Suppressor macrophage (primary cell): ENCODE measurements at regions not wholly inside any gene's neighbourhood (a gene's known extent, or its start where the extent isn't known, plus 50 kb on each side); places are given as distances from the start of the nearest gene placed in this dataset.
A peak's percentile ranks its signal among the peaks of the same experiment; 100 is the strongest.
"Not testable (repeated sequence)": the region's sequence is repeated elsewhere in the genome, so short reads cannot be mapped to it uniquely, and the experiment has no call there.

Experiments
- DNase-seq, 4 experiments: peaks; one replicate each; pipeline ENCODE4 v3.0.0-alpha.2; 2020 to 2022

DNA sequence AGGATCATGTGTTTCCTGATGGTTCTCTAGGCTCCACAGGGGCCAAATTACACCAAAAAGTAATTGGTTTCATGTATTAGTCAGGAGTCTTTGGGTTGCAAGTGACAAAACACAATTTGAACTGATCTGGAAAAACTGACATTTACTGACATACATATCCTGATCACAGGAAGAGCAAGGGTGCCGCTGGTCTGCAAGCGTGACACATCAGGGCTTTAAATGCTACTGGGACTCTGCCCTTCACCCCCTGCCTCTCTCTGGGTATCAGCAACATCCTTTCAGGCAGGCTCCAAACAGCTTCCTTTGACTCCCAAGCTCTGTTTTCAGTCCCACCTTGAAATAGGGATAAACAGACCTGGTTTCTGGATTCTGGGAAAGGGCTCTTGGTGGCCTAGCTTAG lies 197.5 kb downstream of the PALM2AKAP2 start:
- no peak for DNase-seq

DNA sequence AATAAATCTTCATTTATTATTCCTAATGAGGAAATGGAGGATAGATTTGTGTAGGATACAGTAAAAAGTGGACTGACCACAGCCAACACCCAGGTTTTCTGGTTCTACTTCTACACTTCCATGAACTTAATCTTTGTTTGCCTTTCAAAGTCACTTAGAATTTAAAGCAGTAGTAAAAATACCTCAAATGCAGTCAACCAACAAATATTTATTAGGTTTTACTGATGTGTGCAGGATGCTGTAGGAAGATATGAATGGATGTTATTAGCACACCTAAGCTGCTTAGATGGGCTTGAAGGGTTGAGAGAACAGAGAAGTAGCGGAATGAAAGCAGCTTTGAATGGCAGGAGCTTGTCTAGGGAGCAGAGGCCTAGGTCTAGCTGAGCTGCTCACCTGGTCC lies 201.1 kb downstream of the PALM2AKAP2 start:
- DNase-seq, result no peak

DNA sequence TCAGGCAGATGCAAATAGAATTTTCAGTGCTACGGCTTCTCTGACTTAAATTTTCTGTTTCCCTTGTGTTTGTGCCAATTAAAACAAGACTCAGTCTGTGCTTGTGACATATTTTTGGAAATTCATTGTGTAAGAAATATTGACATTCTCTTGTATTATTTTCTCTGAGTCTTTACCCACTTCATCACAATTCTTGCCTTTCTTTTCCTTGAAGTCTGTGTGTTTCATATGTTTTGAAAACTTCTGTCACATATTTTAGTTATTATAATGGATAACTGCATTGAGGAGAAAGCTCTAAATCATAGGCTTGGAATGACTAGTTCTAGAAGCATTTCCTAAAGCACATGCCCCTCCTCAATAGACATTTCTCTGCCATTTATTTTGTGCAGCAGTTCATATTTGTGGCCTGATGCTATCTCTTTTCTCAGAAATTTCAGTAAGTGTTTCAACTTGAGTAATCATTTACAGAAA lies 206.6 kb downstream of the PALM2AKAP2 start:
- no peak for DNase-seq

DNA sequence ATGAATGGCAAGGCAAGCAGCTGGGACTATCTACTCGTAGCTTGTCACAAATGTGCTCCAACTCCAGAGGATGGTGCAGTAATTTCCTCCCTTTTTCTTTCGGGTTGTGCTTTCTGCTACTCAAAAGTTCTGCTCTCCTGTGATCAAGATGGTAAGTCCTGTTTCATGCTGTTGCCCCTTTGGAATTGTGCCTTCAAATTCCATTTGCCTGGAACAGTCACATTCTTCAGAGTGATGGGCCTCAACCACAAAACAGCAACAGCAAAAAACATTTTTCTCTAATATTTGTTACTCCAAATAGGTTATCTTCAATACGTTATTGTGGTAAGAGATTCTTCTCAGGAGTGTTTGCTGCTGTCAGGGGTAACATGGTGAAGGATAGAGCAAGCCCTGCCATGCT lies 209.3 kb downstream of the PALM2AKAP2 start:
- DNase-seq, result no peak

DNA sequence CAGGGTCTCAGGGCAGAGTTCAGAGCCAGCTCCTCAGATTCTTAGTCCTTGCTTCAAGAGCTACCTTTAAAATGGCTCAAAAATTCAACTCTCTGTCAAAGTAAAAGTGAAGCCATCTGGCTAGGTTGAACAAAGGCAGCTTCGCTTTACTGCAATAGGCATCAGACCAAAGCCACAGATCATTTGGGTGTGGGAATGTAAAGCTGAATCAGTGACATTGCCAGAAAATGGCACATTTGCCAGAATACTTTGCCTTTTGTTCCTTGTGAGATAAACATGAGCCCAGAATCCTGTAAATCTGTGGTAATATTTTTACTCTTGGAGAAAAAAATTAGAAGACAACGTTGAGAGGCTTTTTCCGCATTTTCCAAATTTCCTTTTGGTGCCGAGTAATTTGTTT lies 210.5 kb downstream of the PALM2AKAP2 start:
- no peak for DNase-seq

DNA sequence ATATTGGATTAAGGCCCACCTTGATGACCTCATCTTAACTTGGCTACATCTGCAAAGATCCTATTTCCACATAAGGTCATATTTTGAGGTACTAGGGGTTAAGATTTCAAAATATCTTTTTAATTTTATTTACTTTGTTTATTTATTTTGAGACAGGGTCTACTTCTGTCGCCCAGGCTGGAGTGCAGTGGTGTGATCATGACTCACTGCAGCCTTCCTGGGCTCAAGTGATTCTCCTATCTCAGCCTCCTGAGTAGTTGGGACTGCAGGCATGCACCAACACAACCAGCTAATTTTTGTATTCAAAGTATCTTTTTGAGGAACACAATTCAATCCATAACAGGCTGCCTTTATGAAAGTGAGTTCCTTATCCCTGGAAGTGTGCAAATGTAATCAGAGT lies 212.3 kb downstream of the PALM2AKAP2 start:
- DNase-seq, result no peak

DNA sequence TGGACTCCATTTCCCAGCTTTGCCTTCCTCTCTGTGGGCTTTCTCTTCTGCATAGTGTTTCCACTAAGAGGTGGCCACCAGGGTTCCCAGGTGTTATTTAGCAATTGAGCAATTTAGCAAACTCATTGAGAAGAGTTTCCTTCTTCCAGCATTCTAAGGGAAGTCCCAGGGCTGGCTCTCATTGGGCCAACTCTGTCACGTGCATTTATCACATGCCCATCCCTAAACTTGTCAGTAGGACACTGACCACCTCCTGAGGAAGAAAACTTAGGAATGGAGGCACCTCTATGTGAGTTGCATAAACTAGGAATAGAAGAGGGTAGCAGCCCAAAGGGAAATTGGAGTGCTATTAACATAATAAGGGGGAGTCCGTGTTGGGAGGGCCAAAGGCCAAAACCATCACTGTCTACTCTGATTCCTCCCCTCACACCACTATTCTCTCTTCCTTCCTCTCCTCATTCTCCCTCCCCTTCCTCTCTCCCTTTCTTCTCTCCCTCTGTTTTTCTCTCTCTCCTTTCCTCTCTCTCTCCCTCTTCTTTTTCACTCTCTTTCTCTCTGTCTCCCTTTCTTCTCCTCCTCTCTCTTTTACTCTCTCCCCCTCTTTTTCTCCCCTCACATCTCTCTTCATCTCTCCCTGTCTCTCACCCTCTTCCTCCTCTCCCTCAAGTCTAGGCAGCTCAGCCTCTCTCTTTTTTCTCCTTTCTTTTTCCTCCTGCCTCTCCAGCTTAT lies 213.4 kb downstream of the PALM2AKAP2 start:
- DNase-seq, result no peak

DNA sequence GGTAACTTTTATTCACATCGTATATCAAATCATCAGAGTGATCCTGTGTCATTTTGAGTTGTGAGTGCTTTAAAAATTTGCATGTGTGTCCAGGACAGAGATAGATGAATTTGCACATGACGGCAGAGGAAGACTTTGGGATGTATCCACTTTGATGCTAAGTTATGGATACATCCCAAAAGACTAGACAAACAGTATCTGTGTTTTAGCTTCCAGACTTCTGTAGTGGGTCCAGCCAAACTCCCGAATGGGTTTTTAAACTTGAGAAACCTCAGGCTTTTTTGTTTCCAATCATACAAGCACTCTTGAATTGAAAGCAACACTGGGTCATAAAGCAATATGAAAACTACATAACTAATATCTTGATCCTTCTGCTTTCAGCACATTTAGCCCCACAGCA lies 213.8 kb downstream of the C9orf152 start:
- DNase-seq, result no peak

DNA sequence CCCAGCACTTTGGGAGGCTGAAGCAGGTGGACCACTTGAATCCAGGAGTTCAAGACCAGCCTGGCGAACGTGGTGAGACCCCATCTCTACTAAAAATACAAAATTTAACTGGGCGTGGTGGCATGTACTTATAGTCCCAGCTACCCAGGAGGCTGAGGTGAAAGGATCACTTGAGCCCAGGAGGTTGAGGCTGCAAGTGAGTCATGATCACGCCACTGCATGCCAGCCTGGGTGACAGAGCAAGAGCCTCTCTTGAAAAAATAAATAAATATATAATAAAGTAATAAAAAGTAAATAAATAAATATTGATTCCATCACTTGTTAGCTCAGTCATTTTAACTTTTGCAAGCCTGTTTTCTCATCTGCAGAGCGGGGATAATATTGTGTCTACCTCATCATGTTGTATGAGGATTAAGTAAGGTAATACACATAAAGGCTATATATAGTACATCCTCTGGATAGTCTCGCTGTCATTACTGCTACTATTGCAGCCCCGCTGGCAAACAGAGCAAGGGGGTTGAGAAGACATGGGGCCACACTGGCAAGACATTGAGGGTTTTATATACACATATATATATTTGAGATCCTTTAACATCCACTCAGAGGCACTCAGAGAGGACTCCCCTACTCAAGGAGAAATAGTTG lies 210.9 kb downstream of the C9orf152 start:
- no peak for DNase-seq

DNA sequence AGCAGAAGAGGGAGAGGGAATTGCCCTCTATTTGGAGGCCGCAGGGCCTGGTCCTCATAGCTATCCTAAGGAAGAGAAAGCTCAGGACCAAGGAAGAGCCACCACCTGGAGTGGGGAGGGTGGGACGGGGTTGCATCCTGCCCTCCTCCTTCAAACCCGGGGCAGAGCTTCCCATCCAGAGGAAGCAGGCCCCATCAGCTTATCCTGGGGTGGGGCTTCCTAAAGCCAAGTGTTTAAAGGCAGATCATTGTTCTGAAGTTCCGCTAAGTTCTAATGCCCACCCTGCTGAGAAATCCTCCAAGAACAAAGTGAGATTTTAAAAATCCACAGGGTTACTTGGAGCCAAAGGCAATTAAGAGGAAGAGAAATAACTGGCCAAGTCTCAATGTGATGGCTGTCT lies 210.3 kb downstream of the C9orf152 start:
- no peak for DNase-seq

DNA sequence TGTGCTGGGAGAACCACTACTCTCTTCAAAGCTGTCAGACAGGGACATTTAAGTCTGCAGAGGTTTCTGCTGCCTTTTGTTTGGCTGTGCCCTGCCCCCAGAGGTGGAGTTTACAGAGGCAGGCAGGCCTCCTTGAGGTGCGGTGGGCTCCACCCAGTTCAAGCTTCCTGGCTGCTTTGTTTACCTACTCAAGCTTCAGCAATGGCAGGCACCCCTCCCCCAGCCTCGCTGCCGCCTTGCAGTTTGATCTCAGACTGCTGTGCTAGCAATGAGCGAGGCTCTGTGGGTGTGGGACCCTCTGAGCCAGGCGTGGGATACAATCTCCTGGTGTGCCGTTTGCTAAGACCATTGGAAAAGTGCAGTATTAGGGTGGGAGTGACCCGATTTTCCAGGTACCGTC lies 202.4 kb downstream of the C9orf152 start:
- DNase-seq, result not testable (repeated sequence)

DNA sequence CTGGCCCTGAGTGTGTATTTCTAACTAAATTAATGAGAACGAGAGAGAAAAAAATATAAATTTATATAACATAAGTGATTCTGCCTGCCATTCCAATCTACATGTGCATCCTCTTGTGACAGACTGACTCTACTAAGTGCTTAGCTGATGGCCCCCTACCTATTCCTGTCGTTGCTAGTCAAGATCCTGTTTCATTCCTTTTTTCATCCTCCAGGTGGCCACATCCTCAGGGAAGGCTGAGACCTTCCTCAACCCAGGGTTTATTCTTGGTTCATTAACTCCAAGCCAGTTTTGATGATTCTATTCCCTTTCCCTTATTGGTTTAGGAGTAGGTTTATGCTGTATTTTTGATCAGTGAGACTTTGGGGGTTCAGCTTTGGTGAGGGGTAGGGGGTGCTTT lies 201.3 kb downstream of the C9orf152 start:
- DNase-seq, result no peak

DNA sequence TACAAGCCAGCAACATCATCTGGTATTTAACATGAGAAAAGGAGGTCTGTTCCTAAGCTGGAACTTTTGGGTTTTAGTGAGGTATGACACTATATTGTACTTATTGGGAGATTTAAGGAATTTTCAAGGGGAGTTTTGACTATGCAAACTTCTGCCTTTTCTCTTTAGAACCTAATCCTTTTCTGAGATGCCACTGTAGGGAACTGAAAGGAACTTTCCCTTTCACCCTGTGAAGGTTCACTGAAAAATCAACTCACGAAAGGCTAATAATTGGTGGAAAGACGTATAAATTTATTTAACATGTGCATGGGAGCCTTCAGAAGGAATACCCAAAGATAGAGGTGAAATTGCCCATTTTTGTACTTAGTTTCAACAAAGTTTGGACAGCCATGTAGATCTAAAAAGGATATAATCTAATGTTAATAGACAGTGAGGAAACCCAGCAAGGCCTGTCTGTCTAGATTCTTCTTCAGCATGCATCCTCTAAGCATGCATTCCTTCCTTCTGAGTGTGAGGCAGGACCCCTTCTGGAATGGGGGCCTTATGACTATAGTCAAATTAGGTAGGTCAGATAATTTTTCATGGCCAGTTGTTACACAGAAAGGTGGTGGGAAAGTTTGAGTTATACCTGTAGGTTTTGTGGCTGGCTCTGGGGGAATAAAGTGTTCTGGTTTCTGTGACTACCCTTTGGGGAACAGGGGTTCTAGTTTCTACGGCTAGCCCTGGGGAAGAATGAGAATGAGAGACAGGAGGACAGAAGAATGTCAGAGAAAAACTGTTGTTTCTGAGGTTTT lies 200.3 kb downstream of the C9orf152 start:
- no peak for DNase-seq

DNA sequence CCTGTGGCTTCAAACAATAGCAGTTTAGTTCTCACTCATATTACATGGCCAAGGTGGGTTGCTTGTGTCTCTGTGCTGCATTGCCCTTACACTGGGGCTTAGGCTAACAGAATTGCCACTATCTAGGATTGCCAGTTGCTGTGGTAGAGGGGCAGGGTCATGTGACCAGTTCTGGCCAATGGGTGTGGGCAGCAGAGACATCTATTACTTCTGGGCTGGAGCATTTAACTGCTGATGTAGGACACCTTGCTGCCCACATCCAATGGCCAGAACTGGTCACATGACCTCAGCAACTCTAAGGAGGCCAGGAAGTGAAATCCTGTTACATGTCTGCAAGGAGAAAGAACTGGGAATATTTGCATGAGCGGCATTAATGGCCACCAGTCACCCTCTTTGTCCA lies 199.3 kb downstream of the C9orf152 start:
- no peak for DNase-seq

DNA sequence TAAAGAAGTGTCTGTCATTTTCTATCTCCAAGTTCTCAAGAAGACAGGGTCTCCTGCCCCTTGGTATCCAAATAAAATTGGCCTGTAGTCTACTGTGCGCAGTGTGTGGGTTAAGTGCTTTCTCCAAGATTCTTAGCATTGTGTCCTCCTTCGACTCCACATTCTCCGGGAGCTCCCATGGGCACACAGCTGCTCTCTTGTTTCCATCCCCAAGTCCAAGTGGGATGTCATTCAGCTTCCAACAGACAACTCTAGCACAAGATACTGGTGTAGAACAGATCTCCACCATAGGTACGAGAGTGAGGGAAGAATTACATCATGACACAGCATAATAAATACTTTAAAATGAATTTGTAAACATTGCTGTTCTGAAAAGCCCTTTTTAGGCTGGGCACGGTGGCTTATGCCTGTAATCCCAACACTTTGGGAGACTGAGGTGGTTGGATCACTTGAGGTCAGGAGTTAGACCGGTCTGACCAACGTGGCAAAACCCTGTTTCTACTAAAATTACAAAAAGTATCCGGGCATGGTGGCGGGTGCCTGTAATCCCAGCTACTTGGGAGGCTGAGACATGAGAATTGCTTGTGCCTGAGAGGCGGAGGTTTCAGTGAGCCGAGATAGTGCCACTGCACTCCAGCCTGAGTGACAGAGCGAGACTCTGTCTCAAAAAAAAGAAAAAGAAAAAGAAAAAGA lies 196.2 kb downstream of the C9orf152 start:
- DNase-seq, result no peak

DNA sequence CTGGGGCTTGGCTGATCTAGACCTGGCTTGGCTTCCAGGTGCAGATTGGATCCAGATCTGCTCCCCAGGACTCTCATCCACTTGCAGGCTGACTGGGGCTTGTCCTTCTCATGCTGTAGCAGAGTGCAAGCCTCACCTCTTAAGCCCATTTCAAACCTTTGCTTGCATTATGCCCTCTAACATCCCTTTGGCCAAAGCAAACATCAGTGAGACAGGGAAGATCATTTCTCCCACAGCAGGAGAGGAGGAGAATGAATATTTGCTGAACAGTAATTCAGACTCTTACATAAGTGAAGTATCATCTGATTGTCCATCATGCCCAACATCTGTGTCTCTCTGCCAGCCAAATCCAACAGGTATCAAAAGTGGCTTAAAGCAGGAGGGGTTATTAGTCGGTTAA lies 194.9 kb downstream of the C9orf152 start:
- DNase-seq, result no peak

DNA sequence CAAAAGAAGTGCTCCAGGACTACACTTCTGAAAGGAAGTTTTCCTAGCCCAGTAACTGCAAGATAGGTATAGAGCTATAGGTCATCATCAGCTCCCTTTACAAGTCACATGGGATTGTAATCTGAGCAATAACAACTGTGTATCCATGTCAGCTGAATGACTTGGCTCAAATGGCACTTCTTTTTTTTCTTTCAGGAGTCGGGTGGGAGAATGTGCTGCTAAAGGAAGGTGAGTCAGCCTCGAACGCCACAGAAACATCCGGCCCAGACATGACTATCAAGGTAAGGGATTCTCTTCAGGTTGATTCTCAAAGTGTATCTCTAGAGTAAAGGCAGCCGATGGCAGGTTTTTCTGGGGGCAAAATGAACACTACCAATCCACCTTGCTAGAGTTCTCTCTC lies 192.2 kb downstream of the C9orf152 start:
- DNase-seq, result peak in 1 of 4 experiments; percentile 18

DNA sequence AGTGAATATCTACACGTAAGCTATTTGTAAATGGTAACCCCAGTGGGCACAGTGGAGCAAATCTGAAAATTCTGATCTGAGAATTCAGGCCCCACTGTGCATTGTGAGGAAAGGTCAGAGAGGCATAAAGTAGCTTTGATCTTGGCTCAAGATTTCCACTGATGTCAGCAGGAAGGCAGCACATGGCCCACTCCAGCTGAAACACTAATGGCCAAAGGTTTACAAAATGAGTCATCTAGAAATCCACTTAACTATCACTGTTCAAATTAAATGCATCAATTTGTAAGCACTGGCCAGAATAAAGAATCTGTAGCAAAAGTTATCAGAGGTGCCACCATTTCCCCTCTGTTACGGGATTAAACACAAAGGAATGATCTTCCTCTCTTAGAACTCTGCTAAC lies 191.6 kb downstream of the C9orf152 start:
- no peak for DNase-seq

DNA sequence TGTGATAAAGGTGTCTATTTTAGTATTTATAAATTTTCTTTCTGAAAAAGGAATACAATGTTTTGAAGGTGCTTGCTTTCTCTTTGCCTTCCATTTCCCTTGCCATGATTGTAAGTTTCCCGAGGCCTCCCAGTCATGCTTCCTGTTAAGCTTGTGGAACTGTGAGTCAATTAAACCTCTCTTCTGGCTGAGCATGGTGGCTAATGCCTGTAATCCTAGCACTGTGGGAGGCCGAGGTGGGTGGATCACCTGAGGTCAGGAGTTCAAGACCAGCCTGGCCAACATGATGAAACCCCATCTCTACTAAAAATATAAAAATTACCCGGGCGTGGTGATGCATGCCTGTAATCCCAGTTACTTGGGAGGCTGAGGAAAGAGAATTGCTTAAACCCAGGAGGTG lies 187.7 kb downstream of the C9orf152 start:
- peak in 3 of 4 experiments; percentile 40 to 53 (median 49) for DNase-seq

DNA sequence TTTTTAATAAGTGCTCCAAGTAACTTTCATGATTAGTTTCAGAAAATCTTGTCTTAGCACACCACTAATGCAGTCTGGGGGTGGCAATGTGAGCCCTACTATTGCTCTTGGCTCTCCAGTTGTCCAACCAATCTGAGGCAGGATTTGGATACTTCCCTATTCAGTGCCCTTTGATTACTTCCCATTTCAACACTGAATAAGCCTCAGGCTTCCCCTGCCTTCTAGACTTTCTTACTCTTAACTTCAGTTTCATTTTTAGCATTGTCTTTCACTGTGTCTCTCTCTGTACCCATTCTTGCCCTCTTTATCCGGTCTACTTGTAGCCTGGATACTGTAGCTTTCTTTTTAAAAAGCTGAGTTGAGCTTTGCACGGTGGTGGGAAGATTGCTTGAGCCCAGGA lies 186.1 kb downstream of the C9orf152 start:
- DNase-seq, result peak; percentile 66 to 91 (median 83)

DNA sequence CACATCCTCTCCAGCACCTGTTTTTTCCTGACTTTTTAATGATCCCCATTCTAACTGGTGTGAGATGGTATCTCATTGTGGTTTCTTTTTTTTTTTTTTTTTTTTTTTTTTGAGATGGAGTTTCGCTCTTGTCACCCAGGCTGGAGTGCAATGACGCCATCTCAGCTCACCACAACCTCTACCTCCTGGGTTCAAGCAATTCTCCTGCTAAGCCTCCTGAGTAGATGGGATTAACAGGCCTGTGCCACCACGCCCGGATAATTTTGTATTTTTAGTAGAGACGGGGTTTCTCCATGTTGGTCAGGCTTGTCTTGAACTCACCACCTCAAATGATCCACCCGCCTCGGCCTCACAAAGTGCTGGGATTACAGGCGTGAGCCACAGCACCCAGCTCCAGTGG lies 184.7 kb downstream of the C9orf152 start:
- not testable (repeated sequence) for DNase-seq

DNA sequence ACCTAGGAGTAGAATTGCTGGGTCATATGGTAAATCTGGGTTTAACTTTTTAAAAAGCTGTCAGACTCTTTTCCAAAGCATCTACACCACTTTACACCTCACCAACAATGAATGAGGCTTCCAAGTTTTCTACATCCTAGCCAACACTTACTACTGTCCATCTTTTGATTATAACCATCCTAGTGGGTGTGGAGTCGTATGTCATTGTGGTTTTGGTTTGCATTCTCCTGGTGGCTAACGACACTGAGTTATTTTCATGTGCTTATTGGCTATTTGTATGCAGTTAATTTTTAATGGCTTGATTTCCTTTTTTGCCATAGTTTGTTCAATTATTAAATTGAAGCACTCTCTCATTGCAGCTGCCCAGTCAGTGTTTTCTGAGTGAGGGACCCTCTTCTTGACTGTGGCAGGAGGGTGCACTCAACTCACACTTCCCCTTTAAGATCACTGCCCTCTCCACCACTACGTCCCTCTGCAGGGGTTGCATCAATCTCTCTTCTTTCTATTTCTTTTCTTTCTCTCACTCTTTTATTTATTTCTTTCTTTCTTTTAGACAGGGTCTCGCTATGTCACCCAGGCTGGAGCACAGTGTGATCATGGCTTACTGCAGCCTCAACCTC lies 182.3 kb downstream of the C9orf152 start:
- DNase-seq, result no peak
